HG02610 (cell line): ENCODE measurements at regions not wholly inside any gene's neighbourhood (a gene's known extent, or its start where the extent isn't known, plus 50 kb on each side); places are given as distances from the start of the nearest gene placed in this dataset.

Experiments used
- ATAC-seq: cut with Tn5 transposase; IDR thresholded peaks from one replicate; pipeline ENCODE4 v1.9.1; 2021; ENCODE audit warnings: mild to moderate bottlenecking, moderate library complexity; ENCODE audit not compliant: unreplicated experiment

- ATAC-seq = no peak
Measured at GRCh38 chr1:55276671-55277376, 61.7 kb upstream of the USP24 start.

- ATAC-seq = no peak
Measured at GRCh38 chr1:55275941-55276341, 60.8 kb upstream of the USP24 start.

GRCh38 chr1:55275151-55275748 is 60.1 kb upstream of the USP24 start:
- ATAC-seq = no peak

GRCh38 chr1:55272994-55273393 is 57.8 kb upstream of the USP24 start:
- ATAC-seq = no peak
